GM23248 (cell line): ENCODE measurements at regions not wholly inside any gene's neighbourhood (a gene's known extent, or its start where the extent isn't known, plus 50 kb on each side); places are given as distances from the start of the nearest gene placed in this dataset.
A peak's percentile ranks its signal among the peaks of the same experiment; 100 is the strongest.

Source experiments
- DNase-seq: peaks from one replicate; pipeline ENCODE4 v3.0.0-alpha.2; 2015
- H2AFZ ChIP-seq: fragments of 200-600 bp; sonication (generic); 2 replicates; pipeline ENCODE4 v1.6.1; 2016; ENCODE audit warnings: antibody characterized with exemption
- H3F3A ChIP-seq: fragments of 200-600 bp; sonication (generic); 2 replicates; pipeline ENCODE4 v1.6.1; 2016; ENCODE audit warnings: mild to moderate bottlenecking, antibody characterized with exemption, mixed run types; ENCODE audit not compliant: insufficient read depth
- H3K27ac ChIP-seq: fragments of 200-600 bp; sonication (generic); 2 replicates; pipeline ENCODE4 v1.5.1; 2016; ENCODE audit warnings: mild to moderate bottlenecking
- H3K27me3 ChIP-seq: fragments of 200-600 bp; sonication (generic); replicated peaks from 2 replicates; pipeline ENCODE4 v1.6.1; 2016; ENCODE audit warnings: mild to moderate bottlenecking; ENCODE audit not compliant: insufficient read depth
- H3K36me3 ChIP-seq: fragments of 200-600 bp; sonication (generic); 2 replicates; pipeline ENCODE4 v1.6.1; 2016; ENCODE audit warnings: low read depth, mild to moderate bottlenecking
- H3K4me1 ChIP-seq: fragments of 200-600 bp; sonication (generic); 2 replicates; pipeline ENCODE4 v1.6.1; 2016; ENCODE audit warnings: mild to moderate bottlenecking; ENCODE audit not compliant: insufficient read depth
- H3K4me2 ChIP-seq: fragments of 200-600 bp; sonication (generic); one replicate; pipeline ENCODE4 v1.6.1; 2016; ENCODE audit warnings: mild to moderate bottlenecking; ENCODE audit not compliant: unreplicated experiment
- H3K4me3 ChIP-seq: fragments of 200-600 bp; sonication (generic); 2 replicates; pipeline ENCODE4 v1.5.1; 2016; ENCODE audit warnings: mild to moderate bottlenecking
- H3K79me2 ChIP-seq: fragments of 200-600 bp; sonication (generic); 2 replicates; pipeline ENCODE4 v1.6.1; 2016; ENCODE audit warnings: mild to moderate bottlenecking; ENCODE audit not compliant: insufficient read depth
- H3K9ac ChIP-seq: fragments of 200-600 bp; sonication (generic); 2 replicates; pipeline ENCODE4 v1.6.1; 2016; ENCODE audit warnings: mild to moderate bottlenecking
- H3K9me2 ChIP-seq: fragments of 200-600 bp; sonication (generic); 2 replicates; pipeline ENCODE4 v1.6.1; 2016; ENCODE audit warnings: mixed run types, mild to moderate bottlenecking, moderate library complexity; ENCODE audit not compliant: insufficient read depth
- H3K9me3 ChIP-seq: fragments of 200-600 bp; sonication (generic); one replicate; pipeline ENCODE4 v1.6.1; 2017; ENCODE audit warnings: low read depth
- H4K20me1 ChIP-seq: fragments of 200-600 bp; sonication (generic); 2 replicates; pipeline ENCODE4 v1.6.0; 2016; ENCODE audit not compliant: insufficient read depth
- EZH2 ChIP-seq: fragments of 200-600 bp; sonication (generic); IDR thresholded peaks from 2 replicates; pipeline ENCODE4 v1.6.1; 2018; ENCODE audit warnings: antibody characterized with exemption, mild to moderate bottlenecking; ENCODE audit not compliant: insufficient read depth, poor library complexity, severe bottlenecking
- EZH2phosphoT487 ChIP-seq: fragments of 200-600 bp; sonication (generic); IDR thresholded peaks from 2 replicates; pipeline ENCODE4 v1.6.1; 2018; ENCODE audit warnings: antibody characterized with exemption, moderate library complexity, mild to moderate bottlenecking, low read depth; ENCODE audit not compliant: insufficient read depth
- WGBS, 2 experiments: methylation state at CpG; one replicate each; pipeline ENCODE4 v1.1.6; 2015 to 2017; ENCODE audit warnings: low lambda C conversion rate in 2 of 2, low coverage in 1 of 2; ENCODE audit errors: missing lambda C conversion rate in 2 of 2; 5-methylcytosine and 5-hydroxymethylcytosine counted together
- in situ Hi-C: fragments of 300-500 bp; cut with MboI; formaldehyde crosslinking; loops from 2 replicates; pipeline ENCODE4 v1.15.0; 2020

DNA sequence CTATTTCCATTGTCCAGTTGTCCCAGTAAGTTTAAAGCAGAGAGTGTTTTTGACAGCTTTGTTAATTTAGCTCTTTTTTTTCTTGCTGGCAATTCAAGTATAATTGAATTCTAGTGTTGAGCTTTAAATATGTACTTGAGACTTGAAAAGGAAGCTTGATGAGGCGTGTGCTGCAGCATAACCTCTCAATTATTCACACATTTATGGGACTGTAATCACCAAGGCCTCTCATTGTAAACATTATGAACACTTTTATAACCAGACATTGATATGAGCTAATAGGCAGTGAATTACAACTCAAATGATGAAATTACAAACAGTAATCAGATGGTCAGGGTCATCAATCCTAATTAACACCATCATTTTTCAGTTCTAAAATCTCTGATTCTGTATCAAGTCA is 378.0 kb upstream of the DDHD1 start:
- H3K27me3 ChIP-seq = no peaks in the 10 kb centered on the region
- H4K20me1 ChIP-seq = no peaks in the 10 kb centered on the region
- H3K36me3 ChIP-seq = no peaks in the 10 kb centered on the region
- in situ Hi-C loops = loop anchor here (10.0 kb wide), 1 partner anchor 804 kb away; no protein-coding TSS in a partner anchor
- no peak overlapping the region for H3K9ac ChIP-seq
- 79 to 95% methylated on average over 1 of the region's 1 CpG for WGBS, 2 experiments
- no peaks in the 10 kb centered on the region for H3K79me2 ChIP-seq
- no peaks in the 10 kb centered on the region for H3K9me3 ChIP-seq
- H3K4me1 ChIP-seq = peaks cover under 1% of the 10 kb centered on the region
- H3K9me2 ChIP-seq = no peaks in the 10 kb centered on the region
- no peak overlapping the region for H3K4me3 ChIP-seq
- no peak for TF ChIP-seq EZH2
- no peak for TF ChIP-seq EZH2phosphoT487
- DNase-seq = no peak
- H3K4me2 ChIP-seq = no peak overlapping the region
- no peak overlapping the region for H3K27ac ChIP-seq
- H3F3A ChIP-seq = no peaks in the 10 kb centered on the region
- no peak overlapping the region for H2AFZ ChIP-seq

DNA sequence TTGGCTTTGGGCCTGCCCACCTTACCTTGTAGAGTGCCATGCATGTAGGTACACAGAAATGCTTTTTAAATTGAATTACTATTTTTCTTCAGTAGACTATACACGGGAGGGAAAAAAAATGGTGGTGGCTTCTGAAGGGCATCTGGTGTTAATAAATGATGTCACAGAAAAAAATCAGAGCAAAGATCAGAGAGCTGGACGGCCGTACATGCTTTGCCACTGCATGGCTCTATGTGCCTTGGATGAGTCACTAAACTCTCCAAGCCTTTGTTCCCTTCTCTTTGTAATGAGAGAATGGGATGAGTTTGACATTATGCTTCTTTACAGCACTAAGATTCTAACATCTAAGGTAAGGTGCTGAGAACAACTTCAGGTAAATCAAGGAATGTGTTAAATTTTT is 376.4 kb upstream of the DDHD1 start:
- 15 to 16% methylated on average over 3 of the region's 3 CpGs for WGBS, 2 experiments

DNA sequence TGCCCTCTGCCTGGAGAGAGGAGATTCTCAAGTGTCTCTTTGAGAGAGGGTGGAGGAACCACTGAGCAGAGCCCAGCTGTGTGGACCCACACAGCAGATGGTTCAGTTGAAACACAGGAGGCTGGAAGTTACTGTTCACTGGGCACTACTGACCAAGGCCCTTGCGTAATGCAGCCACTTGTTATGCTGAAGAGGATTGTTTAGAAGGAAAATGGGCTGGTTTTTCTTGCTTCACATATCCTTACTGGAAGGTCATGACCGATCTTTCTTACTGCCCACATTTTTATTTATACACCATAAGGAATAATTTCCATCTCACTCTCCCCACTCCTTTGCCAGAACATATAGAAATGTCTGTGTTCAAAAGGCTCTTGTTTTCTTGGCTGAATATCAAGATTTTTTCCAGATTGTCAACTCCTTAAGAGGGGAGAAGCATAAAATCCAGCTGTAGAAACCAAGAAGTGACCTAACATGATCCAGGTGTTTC is 375.1 kb upstream of the DDHD1 start:
- 89 to 98% methylated on average over 2 of the region's 2 CpGs for WGBS, 2 experiments
- Histone ChIP-seq H3K9ac (no peak overlapping the region), H3K9me3 (no peaks in the 10 kb centered on the region), H3K9me2 (no peaks in the 10 kb centered on the region), H3K79me2 (no peaks in the 10 kb centered on the region), H3K36me3 (no peaks in the 10 kb centered on the region), H3K4me3 (no peak overlapping the region), H3F3A (no peaks in the 10 kb centered on the region), H3K27me3 (no peaks in the 10 kb centered on the region), H3K4me2 (no peak overlapping the region), H3K4me1 (peaks cover 11% of the 10 kb centered on the region), H2AFZ (no peak overlapping the region), H3K27ac (no peak overlapping the region), H4K20me1 (no peaks in the 10 kb centered on the region)
- TF ChIP-seq EZH2 (no peak), EZH2phosphoT487 (no peak)
- in situ Hi-C loops = no loop called here
- DNase-seq = peak; percentile 46

More for the DNA sequence above, 376.4 kb upstream of the DDHD1 start:
- Histone ChIP-seq H2AFZ (no peak overlapping the region), H3K9me3 (no peaks in the 10 kb centered on the region), H3F3A (no peaks in the 10 kb centered on the region), H3K4me2 (no peak overlapping the region), H3K4me1 (peaks cover 11% of the 10 kb centered on the region), H3K27me3 (no peaks in the 10 kb centered on the region), H3K9ac (no peak overlapping the region), H3K9me2 (no peaks in the 10 kb centered on the region), H3K4me3 (no peak overlapping the region), H4K20me1 (no peaks in the 10 kb centered on the region), H3K36me3 (no peaks in the 10 kb centered on the region), H3K27ac (no peak overlapping the region), H3K79me2 (no peaks in the 10 kb centered on the region)
- peak; percentile 58 for DNase-seq
- in situ Hi-C loops = no loop called here
- no peak for TF ChIP-seq EZH2phosphoT487
- TF ChIP-seq EZH2 = no peak

DNA sequence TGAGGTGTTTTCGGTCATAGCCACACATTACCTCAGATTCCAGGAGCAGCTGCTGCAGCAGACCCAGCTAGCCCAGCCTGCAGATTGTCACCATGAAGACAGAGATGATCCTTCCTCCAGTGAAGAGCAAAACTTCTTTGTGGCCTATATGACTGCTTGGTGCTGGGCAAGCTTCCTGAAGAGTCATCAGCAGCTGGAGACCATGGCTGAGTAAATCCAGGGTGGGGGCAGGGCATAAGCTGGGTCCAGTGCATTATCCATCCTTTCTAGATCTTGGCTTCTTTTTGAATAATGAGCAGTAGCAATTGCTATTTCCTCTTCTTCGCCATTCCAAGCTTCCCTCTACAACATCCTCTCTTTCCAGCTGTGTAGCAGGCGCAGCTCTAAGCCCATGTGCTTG is 373.1 kb upstream of the DDHD1 start:
- Histone ChIP-seq H3K4me3 (no peak overlapping the region), H3K4me2 (peak overlapping the region; percentile 13), H3K9me2 (no peaks in the 10 kb centered on the region), H3K79me2 (no peaks in the 10 kb centered on the region), H3K27ac (no peak overlapping the region), H3K27me3 (no peaks in the 10 kb centered on the region), H3K9ac (no peak overlapping the region), H3K4me1 (peaks cover 11% of the 10 kb centered on the region), H3K36me3 (no peaks in the 10 kb centered on the region; the same call in 1 of the 2 replicates), H3K9me3 (no peaks in the 10 kb centered on the region), H2AFZ (no peak overlapping the region), H4K20me1 (no peaks in the 10 kb centered on the region), H3F3A (no peaks in the 10 kb centered on the region)
- peak; percentile 46 for DNase-seq
- TF ChIP-seq EZH2 (no peak), EZH2phosphoT487 (no peak)
- WGBS, 2 experiments = 86 to 89% methylated on average over 3 of the region's 3 CpGs
- in situ Hi-C loops = no loop called here

DNA sequence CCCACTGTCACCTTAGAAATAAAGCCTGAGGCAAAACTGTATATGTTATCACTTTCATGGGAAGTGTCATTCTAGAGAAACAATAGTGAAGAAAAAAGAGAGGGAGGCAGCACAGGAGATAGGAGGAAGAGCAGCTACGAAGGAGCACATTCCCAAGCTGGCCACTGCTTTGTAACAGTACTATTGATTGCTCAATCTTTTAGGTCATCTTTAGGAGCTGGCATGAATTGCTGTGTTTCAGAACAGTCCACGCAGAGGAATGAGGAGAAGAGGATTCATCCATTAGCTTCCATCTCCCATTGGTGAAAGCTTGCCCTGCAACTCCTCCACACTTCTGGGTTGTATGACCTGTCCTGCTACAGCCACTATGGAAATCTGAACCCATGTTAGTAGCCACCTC is 372.5 kb upstream of the DDHD1 start:
- Histone ChIP-seq H3K9me3 (no peaks in the 10 kb centered on the region), H3K79me2 (no peaks in the 10 kb centered on the region), H3F3A (no peaks in the 10 kb centered on the region), H3K27ac (no peak overlapping the region), H3K4me3 (no peak overlapping the region), H3K4me1 (peaks cover 11% of the 10 kb centered on the region), H4K20me1 (no peaks in the 10 kb centered on the region), H3K36me3 (no peaks in the 10 kb centered on the region; the same call in 1 of the 2 replicates), H3K4me2 (peak overlapping the region; percentile 13), H3K27me3 (no peaks in the 10 kb centered on the region), H2AFZ (no peak overlapping the region), H3K9me2 (no peaks in the 10 kb centered on the region), H3K9ac (no peak overlapping the region)
- DNase-seq = peak; percentile 84
- 26 to 35% methylated on average over 2 of the region's 2 CpGs for WGBS, 2 experiments
- in situ Hi-C loops = no loop called here
- TF ChIP-seq EZH2 = no peak
- TF ChIP-seq EZH2phosphoT487 = no peak
